ENCODE measurements at regions not wholly inside any gene's neighbourhood (a gene's known extent, or its start where the extent isn't known, plus 50 kb on each side); places are given as distances from the start of the nearest gene placed in this dataset.

DNA sequence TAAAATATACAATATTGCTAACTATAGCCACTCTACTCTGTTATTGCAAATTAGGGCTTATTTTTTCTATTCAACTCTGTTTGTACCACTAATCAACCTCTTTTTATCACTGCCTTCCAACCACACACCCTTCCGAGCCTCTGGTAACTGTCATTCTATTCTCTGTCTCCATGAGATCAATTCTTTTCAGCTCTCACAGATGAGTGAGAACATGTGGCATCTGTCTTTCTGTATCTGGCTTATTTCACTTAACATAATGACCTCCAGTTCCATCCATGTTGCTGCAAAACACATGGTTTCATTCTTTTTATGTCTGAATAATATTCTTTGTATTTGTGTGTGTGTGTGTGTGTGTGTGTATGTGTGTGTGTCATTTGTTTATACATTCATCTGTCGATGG is 350.1 kb upstream of the DACH1 start:
- no peak for TF ChIP-seq TARDBP (IDR thresholded peaks at IDR 0.05)
- TF ChIP-seq ELF4 (IDR thresholded peaks at IDR 0.05): no peak
- no peak for TF ChIP-seq SP1 (IDR thresholded peaks at IDR 0.05)
- no peak for TF ChIP-seq FOXK2 (IDR thresholded peaks at IDR 0.05)
- TF ChIP-seq, protein P1, sequence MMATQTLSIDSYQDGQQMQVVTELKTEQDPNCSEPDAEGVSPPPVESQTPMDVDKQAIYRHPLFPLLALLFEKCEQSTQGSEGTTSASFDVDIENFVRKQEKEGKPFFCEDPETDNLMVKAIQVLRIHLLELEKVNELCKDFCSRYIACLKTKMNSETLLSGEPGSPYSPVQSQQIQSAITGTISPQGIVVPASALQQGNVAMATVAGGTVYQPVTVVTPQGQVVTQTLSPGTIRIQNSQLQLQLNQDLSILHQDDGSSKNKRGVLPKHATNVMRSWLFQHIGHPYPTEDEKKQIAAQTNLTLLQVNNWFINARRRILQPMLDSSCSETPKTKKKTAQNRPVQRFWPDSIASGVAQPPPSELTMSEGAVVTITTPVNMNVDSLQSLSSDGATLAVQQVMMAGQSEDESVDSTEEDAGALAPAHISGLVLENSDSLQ (IDR thresholded peaks at IDR 0.05): no peak
- TF ChIP-seq FOXA1 (IDR thresholded peaks at IDR 0.05): no peak
- no peak for TF ChIP-seq FOXM1 (IDR thresholded peaks at IDR 0.05; ENCODE audit: borderline replicate concordance)
- TF ChIP-seq ARNT (IDR thresholded peaks at IDR 0.05): no peak
- TF ChIP-seq BHLHE40 (IDR thresholded peaks at IDR 0.05; ENCODE audit: borderline replicate concordance): no peak
- no peak for TF ChIP-seq L3MBTL2 (conservative IDR thresholded peaks at IDR 0.05)
- TF ChIP-seq NFRKB (IDR thresholded peaks at IDR 0.05): no peak
- TF ChIP-seq HDGF (IDR thresholded peaks at IDR 0.05; ENCODE audit: borderline replicate concordance): no peak
